ENCODE measurements at regions not wholly inside any gene's neighbourhood (a gene's known extent, or its start where the extent isn't known, plus 50 kb on each side); places are given as distances from the start of the nearest gene placed in this dataset.

DNA sequence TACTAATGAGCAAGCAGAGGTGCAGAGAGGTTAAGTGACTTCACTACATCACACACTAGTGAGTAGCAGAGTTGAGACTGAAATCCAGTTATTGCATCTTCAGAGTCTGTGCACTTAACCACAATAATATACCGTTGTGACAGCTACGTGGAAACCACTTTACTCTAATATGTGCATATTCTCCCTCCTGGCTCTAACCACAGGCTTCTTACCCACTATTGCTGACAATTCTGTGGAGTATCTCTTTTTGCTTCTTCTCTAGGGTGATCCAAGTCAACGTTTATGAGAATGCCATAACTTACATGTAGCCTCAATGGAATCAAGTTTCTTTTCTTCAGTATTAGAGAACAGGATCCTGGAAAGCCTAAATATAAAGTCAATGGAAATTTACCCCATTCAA, 64.2 kb upstream of the MEOX2 start:
- TF ChIP-seq, protein P1, sequence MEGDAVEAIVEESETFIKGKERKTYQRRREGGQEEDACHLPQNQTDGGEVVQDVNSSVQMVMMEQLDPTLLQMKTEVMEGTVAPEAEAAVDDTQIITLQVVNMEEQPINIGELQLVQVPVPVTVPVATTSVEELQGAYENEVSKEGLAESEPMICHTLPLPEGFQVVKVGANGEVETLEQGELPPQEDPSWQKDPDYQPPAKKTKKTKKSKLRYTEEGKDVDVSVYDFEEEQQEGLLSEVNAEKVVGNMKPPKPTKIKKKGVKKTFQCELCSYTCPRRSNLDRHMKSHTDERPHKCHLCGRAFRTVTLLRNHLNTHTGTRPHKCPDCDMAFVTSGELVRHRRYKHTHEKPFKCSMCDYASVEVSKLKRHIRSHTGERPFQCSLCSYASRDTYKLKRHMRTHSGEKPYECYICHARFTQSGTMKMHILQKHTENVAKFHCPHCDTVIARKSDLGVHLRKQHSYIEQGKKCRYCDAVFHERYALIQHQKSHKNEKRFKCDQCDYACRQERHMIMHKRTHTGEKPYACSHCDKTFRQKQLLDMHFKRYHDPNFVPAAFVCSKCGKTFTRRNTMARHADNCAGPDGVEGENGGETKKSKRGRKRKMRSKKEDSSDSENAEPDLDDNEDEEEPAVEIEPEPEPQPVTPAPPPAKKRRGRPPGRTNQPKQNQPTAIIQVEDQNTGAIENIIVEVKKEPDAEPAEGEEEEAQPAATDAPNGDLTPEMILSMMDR (IDR thresholded peaks at IDR 0.05): no peak
- TF ChIP-seq POLR2A (IDR thresholded peaks at IDR 0.05) (no peak), EP300 (IDR thresholded peaks at IDR 0.05) (no peak), POLR2AphosphoS5 (IDR thresholded peaks at IDR 0.05) (no peak)
